ENCODE measurements at regions not wholly inside any gene's neighbourhood (a gene's known extent, or its start where the extent isn't known, plus 50 kb on each side); places are given as distances from the start of the nearest gene placed in this dataset.

DNA sequence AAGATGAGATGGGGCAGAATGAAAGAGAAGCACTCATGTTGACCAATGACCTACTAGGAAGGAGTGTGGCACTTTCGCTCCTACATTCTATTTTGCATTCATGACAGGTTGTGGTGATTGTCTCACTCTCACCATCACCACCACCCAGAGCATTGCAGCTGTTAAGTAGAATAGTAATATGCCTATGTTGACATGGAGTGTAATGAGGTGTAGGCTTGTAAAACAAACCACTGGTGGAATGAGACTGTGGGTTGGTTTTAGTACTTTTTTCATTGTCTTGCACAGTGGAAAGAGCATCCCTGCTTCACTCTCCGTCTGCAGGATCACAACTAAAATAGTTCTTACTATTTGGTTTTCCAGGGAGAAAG, 516.7 kb downstream of the NTRK2 start:
- dilution Hi-C loops (cut with HindIII; ENCODE audit: low sequenced_read_pairs, unreplicated experiment): no loop called here
- Histone ChIP-seq H2AFZ (replicated peaks; ENCODE audit: low read length, poor library complexity) (no peak overlapping the region), H3K4me2 (ENCODE audit: low read depth, low read length) (no peak overlapping the region), H3K36me3 (ENCODE audit: control insufficient read depth, insufficient read depth, low read length) (no peaks in the 10 kb centered on the region), H2BK20ac (ENCODE audit: low read depth, low read length) (no peak overlapping the region), H3K14ac (replicated peaks; ENCODE audit: low read depth, low read length) (no peak overlapping the region), H3K4me3 (ENCODE audit: insufficient read depth, low read depth, low read length) (no peak overlapping the region), H2BK5ac (ENCODE audit: low read depth, low read length, poor library complexity, severe bottlenecking) (no peak overlapping the region), H4K91ac (ENCODE audit: insufficient read depth, low read depth, low read length) (no peak overlapping the region), H3K23ac (ENCODE audit: low read depth, low read length) (no peak overlapping the region), H2AK5ac (ENCODE audit: low read depth, low read length) (no peak overlapping the region), H3K18ac (ENCODE audit: low read depth, low read length) (no peak overlapping the region), H4K5ac (ENCODE audit: low read depth, low read length) (no peak overlapping the region), H3K4me1 (ENCODE audit: control insufficient read depth, insufficient read depth, low read length) (no peaks in the 10 kb centered on the region), H4K20me1 (ENCODE audit: insufficient read depth, low read length) (no peaks in the 10 kb centered on the region), H3K79me1 (ENCODE audit: low read depth in 1 of 2, low read length in 2 of 2) (no peaks in the 10 kb centered on the region), H3K4ac (ENCODE audit: low read depth, low read length) (no peak overlapping the region), H3K27me3 (ENCODE audit: control insufficient read depth, insufficient read depth, low read length) (no peaks in the 10 kb centered on the region), H3K9ac (ENCODE audit: low read depth, low read length) (no peak overlapping the region), H4K8ac (ENCODE audit: low read depth in 2 of 2, low read length in 2 of 2) (no peak overlapping the region), H3K27ac (ENCODE audit: insufficient read depth, low read length) (no peak overlapping the region), H3K9me1 (ENCODE audit: insufficient read depth, low read length) (no peaks in the 10 kb centered on the region), H3K56ac (ENCODE audit: extremely low read depth, insufficient read depth, low read length) (no peak overlapping the region), H2AK9ac (replicated peaks; ENCODE audit: low read depth, low read length, poor library complexity) (no peak overlapping the region), H2BK120ac (ENCODE audit: low read depth, low read length) (no peak overlapping the region), H3K9me3 (ENCODE audit: control insufficient read depth, insufficient read depth, low read length) (peaks cover 11% of the 10 kb centered on the region), H2BK15ac (ENCODE audit: low read depth, low read length) (no peak overlapping the region)
- ChIA-PET POLR2A (ENCODE audit: unreplicated experiment) (no interaction called here), CTCF (no interaction called here)
- TF ChIP-seq RAD21 (IDR thresholded peaks at IDR 0.05; ENCODE audit: low read length) (no peak), POLR2A (IDR thresholded peaks at IDR 0.05; ENCODE audit: low read depth, low read length) (no peak), FOS (IDR thresholded peaks at IDR 0.05; ENCODE audit: low read depth, low read length) (no peak)
- DNase-seq (no peak), ATAC-seq (ENCODE audit: low read depth) (no peak)
- no CpG with 5 or more reads among the region's 2 CpGs for WGBS, 2 experiments (ENCODE audit: extremely low coverage in 2 of 2, insufficient read length in 1 of 2)
- intact Hi-C loops (cut with micrococcal nuclease): no loop called here
- in situ Hi-C loops (cut with MboI; ENCODE audit: low sequenced_read_pairs): no loop called here
- no TSS peak for BruUV-seq (replicated peaks)
